ENCODE measurements at regions not wholly inside any gene's neighbourhood (a gene's known extent, or its start where the extent isn't known, plus 50 kb on each side); places are given as distances from the start of the nearest gene placed in this dataset.

DNA sequence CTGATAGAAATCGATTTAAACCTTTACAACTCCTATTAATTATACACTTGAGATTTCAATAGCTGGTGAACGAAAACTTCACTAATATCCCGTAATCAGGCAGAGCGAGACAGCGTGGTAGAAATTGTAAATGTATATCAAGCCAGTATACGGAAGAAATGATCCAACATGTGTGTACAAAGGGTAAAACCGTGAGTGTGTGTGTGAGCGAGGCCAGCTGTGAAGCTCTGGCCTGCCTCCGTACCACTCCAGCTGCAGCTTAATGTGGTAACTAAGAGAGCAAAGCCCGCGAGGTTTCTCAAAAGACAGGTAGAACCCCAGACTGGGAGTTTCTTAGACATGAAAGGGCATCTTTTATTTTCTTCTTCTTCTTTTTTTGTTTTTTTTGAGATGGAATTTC, 52.3 kb upstream of the ZNF516 start:
- no peak for DNase-seq (ENCODE audit: low read depth, low spot score)

GRCh38 chr18:76546436-76546835, 51.4 kb upstream of the ZNF516 start:
- DNase-seq (ENCODE audit: low read depth, low spot score): no peak

GRCh38 chr18:76546088-76546435, 51.0 kb upstream of the ZNF516 start:
- DNase-seq (ENCODE audit: low read depth, low spot score): no peak

DNA sequence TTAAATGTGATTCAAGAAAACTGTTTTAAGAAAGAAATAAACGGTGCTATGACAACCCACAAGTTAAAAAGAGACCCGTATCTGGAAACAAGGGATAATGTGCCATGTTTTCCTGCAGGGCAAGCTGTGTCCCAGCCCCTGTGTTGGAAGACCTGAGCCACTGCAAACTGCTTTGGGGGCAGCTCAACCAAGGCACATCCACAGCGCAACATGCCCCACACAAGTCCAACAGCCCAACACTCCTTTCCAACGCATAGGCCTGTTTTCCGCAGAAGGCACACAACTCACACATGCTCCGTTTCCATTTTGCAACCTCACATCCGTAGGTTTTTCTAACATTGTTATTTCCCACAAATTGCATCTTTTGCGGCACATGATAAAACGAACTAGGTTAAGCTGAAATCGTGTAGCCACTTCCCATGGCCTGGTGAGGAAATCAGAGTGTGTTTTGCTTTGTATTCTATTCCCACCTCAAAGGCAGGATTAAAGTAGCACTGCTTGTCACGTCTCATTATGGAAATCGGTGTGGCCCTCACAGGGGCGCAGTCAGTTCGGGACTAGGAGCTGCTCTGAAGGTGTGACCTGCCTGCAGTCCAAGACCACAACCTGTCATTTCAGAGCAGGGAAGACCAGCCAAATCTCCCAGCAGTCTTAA, 50.5 kb upstream of the ZNF516 start:
- no peak for DNase-seq (ENCODE audit: low read depth, low spot score)

DNA sequence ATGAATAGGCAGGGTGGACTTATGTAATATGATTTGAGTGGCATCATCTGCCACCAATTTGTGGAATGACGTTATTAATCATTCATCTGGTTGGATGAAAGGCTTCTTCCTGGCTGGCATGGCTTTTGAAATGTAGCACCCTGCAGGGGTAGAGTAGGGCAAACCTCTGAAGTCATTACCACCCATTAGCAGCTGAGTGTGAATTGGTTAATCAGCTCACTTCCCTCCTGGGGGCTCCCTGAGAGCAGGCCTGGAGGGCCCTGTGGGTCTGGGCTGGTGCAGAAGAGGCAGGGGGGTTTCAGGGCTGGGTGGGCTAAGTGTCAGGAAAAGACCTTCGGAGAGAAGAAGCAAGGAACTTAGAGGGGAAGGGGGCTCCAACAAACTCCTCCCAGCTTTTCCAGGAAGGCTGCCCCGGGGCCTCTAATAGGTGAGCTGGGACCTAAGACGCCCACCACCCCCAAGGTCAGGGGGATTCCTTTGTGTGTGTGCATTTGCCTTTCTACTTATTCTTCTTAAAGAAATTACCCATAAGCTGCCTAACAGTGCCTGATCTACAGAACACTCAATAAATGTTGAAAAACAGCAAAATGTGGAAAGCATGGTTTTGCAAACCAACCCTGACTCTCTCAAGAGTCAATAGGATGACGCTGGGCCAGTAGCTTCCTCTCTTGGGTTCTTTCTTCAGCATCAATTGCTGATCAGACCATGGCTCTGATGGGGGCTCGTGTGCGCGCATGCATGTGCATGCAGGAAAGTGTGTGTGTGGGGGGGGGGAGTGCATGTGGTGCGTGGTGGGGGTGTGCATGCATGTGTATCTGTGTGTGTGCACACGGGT, 49.7 kb upstream of the ZNF516 start:
- no peak for DNase-seq (ENCODE audit: low read depth, low spot score)

Measured in iPS DF 19.7 (cell line).